ENCODE measurements at regions not wholly inside any gene's neighbourhood (a gene's known extent, or its start where the extent isn't known, plus 50 kb on each side); places are given as distances from the start of the nearest gene placed in this dataset.

- intact Hi-C loops (cut with DNase I): no loop called here
- WGBS, 2 donors: 88 to 92% methylated on average over 2 of the region's 2 CpGs
- H3K4me3 ChIP-seq: no peak overlapping the region
- no peak overlapping the region for H3K27ac ChIP-seq
- no peaks in the 10 kb centered on the region for H3K27me3 ChIP-seq
- DNase-seq: no peak
- H3K4me1 ChIP-seq: no peaks in the 10 kb centered on the region
- H3K36me3 ChIP-seq: no peaks in the 10 kb centered on the region
- H3K9me3 ChIP-seq: no peaks in the 10 kb centered on the region
- TF ChIP-seq EP300 (IDR thresholded peaks at IDR 0.05): no peak
- TF ChIP-seq POLR2A (IDR thresholded peaks at IDR 0.05): no peak
- TF ChIP-seq, protein P1, sequence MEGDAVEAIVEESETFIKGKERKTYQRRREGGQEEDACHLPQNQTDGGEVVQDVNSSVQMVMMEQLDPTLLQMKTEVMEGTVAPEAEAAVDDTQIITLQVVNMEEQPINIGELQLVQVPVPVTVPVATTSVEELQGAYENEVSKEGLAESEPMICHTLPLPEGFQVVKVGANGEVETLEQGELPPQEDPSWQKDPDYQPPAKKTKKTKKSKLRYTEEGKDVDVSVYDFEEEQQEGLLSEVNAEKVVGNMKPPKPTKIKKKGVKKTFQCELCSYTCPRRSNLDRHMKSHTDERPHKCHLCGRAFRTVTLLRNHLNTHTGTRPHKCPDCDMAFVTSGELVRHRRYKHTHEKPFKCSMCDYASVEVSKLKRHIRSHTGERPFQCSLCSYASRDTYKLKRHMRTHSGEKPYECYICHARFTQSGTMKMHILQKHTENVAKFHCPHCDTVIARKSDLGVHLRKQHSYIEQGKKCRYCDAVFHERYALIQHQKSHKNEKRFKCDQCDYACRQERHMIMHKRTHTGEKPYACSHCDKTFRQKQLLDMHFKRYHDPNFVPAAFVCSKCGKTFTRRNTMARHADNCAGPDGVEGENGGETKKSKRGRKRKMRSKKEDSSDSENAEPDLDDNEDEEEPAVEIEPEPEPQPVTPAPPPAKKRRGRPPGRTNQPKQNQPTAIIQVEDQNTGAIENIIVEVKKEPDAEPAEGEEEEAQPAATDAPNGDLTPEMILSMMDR (IDR thresholded peaks at IDR 0.05): no peak
- no peak for TF ChIP-seq POLR2AphosphoS5 (IDR thresholded peaks at IDR 0.05)
These were observed 86.3 kb upstream of the CFAP20DC start for GRCh38 chr3:59136081-59136480.

- Histone ChIP-seq H3K27ac (no peak overlapping the region), H3K4me1 (no peaks in the 10 kb centered on the region), H3K4me3 (no peak overlapping the region), H3K36me3 (no peaks in the 10 kb centered on the region), H3K27me3 (no peaks in the 10 kb centered on the region), H3K9me3 (no peaks in the 10 kb centered on the region)
- intact Hi-C loops (cut with DNase I): no loop called here
- TF ChIP-seq POLR2A (IDR thresholded peaks at IDR 0.05) (no peak), POLR2AphosphoS5 (IDR thresholded peaks at IDR 0.05) (no peak), EP300 (IDR thresholded peaks at IDR 0.05) (no peak)
- TF ChIP-seq, protein P1 (IDR thresholded peaks at IDR 0.05): no peak
- WGBS, 2 donors: 59 to 81% methylated on average over 3 of the region's 3 CpGs
- no peak for DNase-seq
These were observed 85.3 kb upstream of the CFAP20DC start for GRCh38 chr3:59135096-59135495.

DNA sequence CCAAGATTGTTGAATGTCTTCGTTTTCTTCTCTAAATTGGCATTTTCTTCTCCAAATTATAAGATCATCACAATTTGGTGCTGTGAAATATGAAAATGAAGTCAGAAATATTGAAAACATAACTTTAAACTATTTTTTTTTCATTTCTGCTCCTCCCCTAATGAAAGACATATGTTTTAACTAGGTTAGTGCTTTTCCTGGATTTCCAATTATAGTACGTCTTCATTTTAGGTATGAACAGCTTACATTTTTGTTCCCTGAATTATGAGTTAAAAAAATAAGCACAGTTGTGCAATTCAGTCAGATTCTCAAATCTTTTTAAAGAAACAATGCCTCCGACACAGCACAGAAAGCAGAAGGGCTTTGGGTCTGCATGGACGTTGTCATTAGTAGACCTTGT lies 83.5 kb upstream of the CFAP20DC start:
- no peak for TF ChIP-seq POLR2AphosphoS5 (IDR thresholded peaks at IDR 0.05)
- TF ChIP-seq EP300 (IDR thresholded peaks at IDR 0.05): no peak
- TF ChIP-seq, protein P1 (IDR thresholded peaks at IDR 0.05): no peak
- TF ChIP-seq POLR2A (IDR thresholded peaks at IDR 0.05): no peak
- 89% methylated on average over 4 of the region's 4 CpGs for WGBS, 2 donors
- DNase-seq: no peak
- intact Hi-C loops (cut with DNase I): no loop called here
- Histone ChIP-seq H3K4me1 (no peaks in the 10 kb centered on the region), H3K27me3 (no peaks in the 10 kb centered on the region), H3K36me3 (no peaks in the 10 kb centered on the region), H3K9me3 (no peaks in the 10 kb centered on the region), H3K4me3 (no peak overlapping the region), H3K27ac (no peak overlapping the region)

DNA sequence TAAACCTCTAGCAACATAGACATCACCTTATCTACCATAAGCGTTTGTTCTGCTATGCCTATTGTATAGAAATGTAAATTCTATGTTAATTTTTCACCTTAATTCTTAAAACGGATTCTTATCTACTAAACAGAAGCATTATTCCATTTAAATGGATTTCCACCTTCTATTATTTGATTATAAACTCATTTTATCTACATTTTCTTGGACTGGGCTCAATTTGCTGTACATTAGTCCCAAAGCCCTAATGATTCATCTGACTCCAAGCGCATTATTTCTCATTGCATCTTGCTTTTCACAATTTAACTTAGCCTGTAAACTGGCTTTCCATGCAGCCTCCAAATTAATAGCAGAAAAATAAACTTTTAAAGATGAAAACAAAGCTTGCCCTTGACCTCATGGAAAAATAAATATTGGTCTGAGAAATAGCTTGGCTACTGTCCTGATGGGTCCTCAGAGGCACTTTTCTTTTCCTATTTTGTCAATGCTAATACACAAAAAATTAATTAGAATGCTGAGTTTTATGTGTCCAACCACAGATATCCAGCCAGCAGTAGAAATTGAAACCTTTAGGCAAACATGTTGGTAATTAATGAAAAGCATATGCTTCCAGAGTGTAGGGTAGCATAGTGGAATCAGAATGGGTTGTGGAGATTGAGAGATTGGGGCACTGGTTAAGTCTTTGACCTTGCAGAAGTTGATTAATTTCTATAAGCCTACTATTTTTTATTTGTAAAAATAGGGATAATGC lies 81.4 kb upstream of the CFAP20DC start:
- DNase-seq: no peak
- Histone ChIP-seq H3K27me3 (no peaks in the 10 kb centered on the region), H3K36me3 (no peaks in the 10 kb centered on the region), H3K9me3 (no peaks in the 10 kb centered on the region), H3K4me3 (no peak overlapping the region), H3K4me1 (peaks cover 0 to 7% (median 0%) of the 10 kb centered on the region in 4 donors), H3K27ac (no peak overlapping the region)
- 77 to 86% methylated on average over 3 of the region's 3 CpGs for WGBS, 2 donors
- intact Hi-C loops (cut with DNase I): no loop called here
- TF ChIP-seq POLR2A (IDR thresholded peaks at IDR 0.05) (no peak), POLR2AphosphoS5 (IDR thresholded peaks at IDR 0.05) (no peak), EP300 (IDR thresholded peaks at IDR 0.05) (no peak)
- TF ChIP-seq, protein P1 (IDR thresholded peaks at IDR 0.05): no peak

DNA sequence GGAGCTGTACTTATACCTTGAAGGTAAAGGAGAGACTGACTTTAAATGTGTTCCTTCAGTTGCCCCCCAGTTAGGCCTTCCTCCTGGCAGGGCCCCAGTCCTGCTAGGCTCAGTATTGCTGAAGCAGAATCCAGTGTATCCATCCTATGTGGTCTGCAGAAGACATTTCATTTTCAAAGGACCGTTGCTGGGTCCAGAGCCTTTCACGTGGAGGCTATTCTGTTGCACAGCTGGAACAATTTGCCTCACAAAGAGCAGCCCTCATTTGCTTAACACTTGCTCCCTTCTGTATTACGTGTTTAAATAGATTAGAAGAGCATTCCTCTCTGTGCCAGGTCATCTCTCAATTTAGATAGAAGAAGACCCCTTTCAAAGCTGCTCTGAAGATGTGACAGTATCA lies 78.9 kb upstream of the CFAP20DC start:
- peaks cover 0 to 7% (median 0%) of the 10 kb centered on the region in 4 donors for H3K4me1 ChIP-seq
- H3K9me3 ChIP-seq: no peaks in the 10 kb centered on the region
- H3K27ac ChIP-seq: no peak overlapping the region
- H3K36me3 ChIP-seq: no peaks in the 10 kb centered on the region
- intact Hi-C loops (cut with DNase I): no loop called here
- DNase-seq: no peak
- no peak overlapping the region for H3K4me3 ChIP-seq
- H3K27me3 ChIP-seq: no peaks in the 10 kb centered on the region
- 80 to 82% methylated on average over 3 of the region's 3 CpGs for WGBS, 2 donors
- TF ChIP-seq, protein P1 (IDR thresholded peaks at IDR 0.05): no peak
- no peak for TF ChIP-seq POLR2A (IDR thresholded peaks at IDR 0.05)
- TF ChIP-seq POLR2AphosphoS5 (IDR thresholded peaks at IDR 0.05): no peak
- TF ChIP-seq EP300 (IDR thresholded peaks at IDR 0.05): no peak

Data from sigmoid colon (tissue), 6 donors.